Hepatic stellate cell (primary cell): ENCODE measurements at regions not wholly inside any gene's neighbourhood (a gene's known extent, or its start where the extent isn't known, plus 50 kb on each side); places are given as distances from the start of the nearest gene placed in this dataset.

Experiments used
- DNase-seq: peaks from one replicate; pipeline ENCODE4 v3.0.0; 2011; ENCODE audit warnings: low spot score

GRCh38 chr15:101551696-101552591 lies 62.4 kb upstream of the PCSK6 start:
- no peak for DNase-seq

- no peak for DNase-seq
These were observed 60.6 kb upstream of the PCSK6 start for GRCh38 chr15:101550124-101550523.

- DNase-seq = no peak
These were observed 60.1 kb upstream of the PCSK6 start for GRCh38 chr15:101549647-101550046.

DNA sequence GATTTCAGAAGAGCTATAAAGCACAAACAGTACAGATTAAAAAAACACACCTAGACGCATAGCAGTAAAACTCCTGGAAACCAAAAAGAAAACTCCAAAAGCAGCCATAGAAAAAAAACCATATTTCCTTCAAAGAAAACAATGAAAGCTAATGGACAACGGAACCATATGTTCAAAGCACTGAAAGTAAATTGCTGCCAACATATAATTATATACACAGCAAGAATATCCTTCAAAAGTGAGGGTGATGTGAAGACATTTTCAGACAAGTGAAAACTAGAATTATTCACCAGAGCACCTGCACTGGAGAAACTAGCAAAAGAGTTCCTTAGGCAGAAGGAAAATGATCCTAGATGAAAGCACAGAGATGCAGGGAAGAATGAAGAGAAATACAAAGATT lies 58.2 kb upstream of the PCSK6 start:
- no peak for DNase-seq

GRCh38 chr15:101545548-101546505 lies 56.3 kb upstream of the PCSK6 start:
- DNase-seq = no peak

DNA sequence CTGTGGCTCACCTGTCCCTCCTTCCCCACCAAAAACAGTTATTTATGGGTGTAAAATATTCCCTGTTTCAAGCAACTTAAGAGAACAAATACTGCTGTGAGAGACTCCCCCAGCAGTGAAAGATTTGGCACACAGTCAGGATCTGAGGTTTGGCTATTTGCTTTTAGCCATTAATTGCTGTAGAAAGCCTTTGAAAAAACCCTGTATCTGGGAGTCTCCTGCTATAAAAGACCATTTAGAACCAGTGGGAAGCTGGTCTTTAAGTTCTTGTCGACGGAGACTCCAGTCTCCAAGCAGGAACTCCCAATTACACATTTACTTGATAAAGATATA lies 55.1 kb upstream of the PCSK6 start:
- DNase-seq = no peak

DNA sequence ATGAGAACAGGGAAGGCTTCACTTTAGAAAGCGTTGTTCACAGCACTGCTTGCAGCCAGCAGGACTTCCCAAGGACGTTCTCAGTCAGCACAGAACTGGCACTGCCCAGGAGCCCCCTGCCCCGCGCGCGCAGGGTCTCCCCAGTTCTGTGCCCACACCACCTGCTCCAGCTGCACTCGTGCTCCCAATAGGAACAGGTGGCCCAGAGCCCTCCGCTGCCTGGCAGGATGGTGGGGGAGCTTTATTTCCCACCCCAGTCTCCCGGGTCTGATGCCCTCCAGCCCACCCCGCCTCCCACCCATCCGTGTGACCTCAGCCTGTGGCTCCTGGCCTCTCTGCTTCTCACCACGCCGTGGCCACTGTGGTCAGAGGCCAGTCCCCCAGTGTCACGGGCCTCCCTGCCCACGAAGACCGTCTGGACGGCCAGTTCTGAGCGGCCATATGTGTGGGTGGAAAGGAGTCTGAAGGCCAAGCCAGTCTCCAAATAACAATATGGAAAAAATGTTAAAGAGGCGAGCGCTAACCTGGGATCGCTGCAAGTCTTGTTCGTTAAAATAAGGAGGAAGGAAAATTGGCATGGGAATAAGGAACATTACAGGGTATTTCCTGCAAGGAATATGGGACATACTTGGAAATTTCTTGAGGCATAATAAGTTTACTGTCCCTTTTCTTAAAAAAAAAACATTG lies 54.6 kb upstream of the PCSK6 start:
- no peak for DNase-seq

- no peak for DNase-seq
These were observed 53.9 kb upstream of the PCSK6 start for GRCh38 chr15:101543431-101543830.

GRCh38 chr15:101543026-101543390 lies 53.5 kb upstream of the PCSK6 start:
- no peak for DNase-seq

- DNase-seq = no peak
These were observed 53.0 kb upstream of the PCSK6 start for GRCh38 chr15:101542306-101543025.

- DNase-seq = no peak
These were observed 52.2 kb upstream of the PCSK6 start for GRCh38 chr15:101541501-101542292.

DNA sequence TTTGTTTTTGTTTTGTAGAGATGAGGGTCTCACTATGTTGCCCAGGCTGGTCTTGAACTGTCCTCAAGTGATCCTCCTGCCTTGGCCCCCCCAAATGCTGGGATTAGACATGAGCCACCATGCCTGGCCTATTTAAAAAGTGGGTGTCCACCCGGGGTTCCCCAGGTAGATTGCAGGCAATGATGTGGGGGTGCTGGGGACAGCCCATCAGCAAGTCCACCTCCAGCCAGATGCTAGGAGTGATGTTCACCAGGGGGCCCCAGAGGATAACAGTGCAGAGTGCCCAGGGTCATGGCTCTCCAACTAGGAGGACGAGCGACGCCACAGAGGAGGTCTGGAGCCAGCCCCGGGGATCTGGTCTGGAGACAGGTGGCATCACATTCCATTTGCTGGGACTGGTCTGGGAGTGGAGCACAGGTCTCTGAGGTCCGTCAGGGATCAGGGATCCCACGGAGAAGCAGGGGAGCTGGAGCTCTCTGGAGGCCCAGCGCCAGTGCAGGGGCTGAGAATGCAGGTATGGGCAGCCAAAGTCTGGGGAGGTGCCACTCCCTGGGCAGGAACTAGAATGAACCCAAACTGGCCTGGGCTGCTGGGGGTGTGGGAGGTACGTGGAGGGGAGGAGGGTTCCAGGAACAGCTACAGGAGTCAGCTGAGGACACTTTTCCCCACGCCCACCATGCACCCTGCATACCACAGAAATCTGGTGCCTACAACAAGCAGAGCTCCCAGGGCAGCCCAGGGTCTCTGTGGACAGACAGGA lies 51.2 kb upstream of the PCSK6 start:
- no peak for DNase-seq

DNA sequence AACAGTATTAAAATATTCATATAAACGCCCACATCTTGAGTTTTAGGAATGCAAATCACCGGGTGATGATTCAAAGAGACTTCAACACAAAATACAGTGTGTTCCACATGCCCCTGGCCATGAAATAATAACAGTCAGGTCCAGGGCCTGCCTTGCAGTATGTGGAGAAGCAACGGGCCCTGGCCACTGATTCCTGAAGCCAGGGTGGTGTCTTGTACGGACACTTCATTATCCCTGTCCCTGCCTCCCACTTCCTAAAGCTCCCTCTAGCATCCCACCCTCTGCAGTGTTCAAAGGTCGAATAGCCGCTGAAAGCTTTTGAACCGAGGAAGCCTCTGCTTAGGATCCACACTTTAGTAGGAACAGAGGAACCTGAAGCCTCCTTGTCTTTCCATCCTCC lies 50.4 kb upstream of the PCSK6 start:
- no peak for DNase-seq

DNA sequence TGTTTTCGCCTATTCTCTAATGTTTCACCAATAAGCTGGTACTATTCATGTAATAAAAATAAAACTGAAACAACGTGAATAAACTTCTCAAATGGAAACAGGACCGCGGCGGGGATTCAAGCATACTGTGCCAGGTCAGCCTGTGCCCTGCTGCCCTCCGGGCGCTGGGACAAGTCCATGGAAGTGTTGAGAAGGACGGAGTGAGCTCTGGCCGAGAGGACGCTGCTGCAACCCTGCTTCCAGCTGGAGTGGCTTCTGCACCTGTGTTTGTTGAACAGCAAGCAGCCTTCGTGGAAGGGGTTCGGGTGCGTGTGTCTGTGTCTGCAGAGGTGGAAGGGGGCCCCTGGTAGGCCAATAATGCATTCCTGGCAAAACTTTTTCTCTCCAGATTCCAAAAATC lies 50.0 kb upstream of the PCSK6 start:
- no peak for DNase-seq
